ENCODE measurements at regions not wholly inside any gene's neighbourhood (a gene's known extent, or its start where the extent isn't known, plus 50 kb on each side); places are given as distances from the start of the nearest gene placed in this dataset.

DNA sequence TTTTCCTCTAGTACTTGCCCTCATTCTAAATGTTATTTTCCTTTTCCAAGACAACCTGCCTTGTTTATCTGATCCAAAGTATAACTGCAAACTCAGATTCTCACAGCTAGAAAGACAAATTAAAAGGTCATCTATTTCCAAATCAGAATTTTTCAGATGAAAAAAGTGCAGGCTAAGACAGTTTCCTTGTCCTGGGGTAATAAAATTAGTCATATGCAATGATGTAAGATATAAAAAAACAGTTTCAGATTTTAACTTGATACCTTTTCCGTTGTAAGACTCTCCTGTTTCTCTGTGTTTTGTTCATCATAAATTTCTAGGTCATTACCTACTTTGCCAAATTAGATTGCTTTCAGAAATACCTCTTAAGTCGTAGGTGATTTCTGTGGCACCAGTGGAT lies 238.4 kb upstream of the PEX5L start:
- ChIA-PET CTCF (interaction anchor here (1.4 kb wide), 1 partner anchor 8 kb away, joined by 4 read pairs; no protein-coding TSS in a partner anchor), POLR2A (no interaction called here), RAD21 (ENCODE audit: unreplicated experiment) (interaction anchor here (1.0 kb wide), 1 partner anchor 393 kb away, joined by 3 read pairs; no protein-coding TSS in a partner anchor), SMC1A (ENCODE audit: uncharacterized antibody, unreplicated experiment) (interaction anchor here (0.8 to 2.7 kb wide), 2 partner anchors 10 to 33 kb away, joined by 3 to 17 read pairs; no protein-coding TSS in a partner anchor)
- intact Hi-C loops (cut with micrococcal nuclease; ENCODE audit: unreplicated experiment): no loop called here
- Histone ChIP-seq H3K4me2 (ENCODE audit: control insufficient read depth, insufficient read depth) (no peak overlapping the region), H3K4me3 (no peak overlapping the region), H4K20me1 (ENCODE audit: control insufficient read depth, insufficient read depth) (no peaks in the 10 kb centered on the region), H3K9ac (ENCODE audit: control insufficient read depth, insufficient read depth, low read length) (no peak overlapping the region), H3K27ac (ENCODE audit: control insufficient read depth, insufficient read depth) (no peak overlapping the region), H3K79me2 (ENCODE audit: control insufficient read depth, insufficient read depth, low read length) (no peaks in the 10 kb centered on the region), H3K9me3 (replicated peaks; ENCODE audit: control insufficient read depth, insufficient read depth, low read length) (no peaks in the 10 kb centered on the region), H3K36me3 (ENCODE audit: control insufficient read depth in 2 of 2, insufficient read depth in 2 of 2, low read length in 1 of 2) (no peaks in the 10 kb centered on the region), H3K4me1 (ENCODE audit: control insufficient read depth, insufficient read depth, low read length) (peaks cover 17% of the 10 kb centered on the region), H3K27me3 (replicated peaks in 1 of 2; ENCODE audit: control insufficient read depth in 2 of 2, insufficient read depth in 2 of 2, low read length in 1 of 2) (no peaks in the 10 kb centered on the region), H2AFZ (ENCODE audit: control insufficient read depth, low read depth, low read length) (no peak overlapping the region)
- DNase-seq (ENCODE audit: low read depth, low spot score): no peak
- 66% methylated on average over 2 of the region's 2 CpGs for WGBS (ENCODE audit: insufficient coverage, insufficient replicate concordance, low lambda C conversion rate, missing lambda C conversion rate)
- ATAC-seq: no peak
- in situ Hi-C loops (cut with MboI): no loop called here
- no TSS peak for BruUV-seq (replicated peaks)
- FAIRE-seq: no peak
- TF ChIP-seq, protein P1, sequence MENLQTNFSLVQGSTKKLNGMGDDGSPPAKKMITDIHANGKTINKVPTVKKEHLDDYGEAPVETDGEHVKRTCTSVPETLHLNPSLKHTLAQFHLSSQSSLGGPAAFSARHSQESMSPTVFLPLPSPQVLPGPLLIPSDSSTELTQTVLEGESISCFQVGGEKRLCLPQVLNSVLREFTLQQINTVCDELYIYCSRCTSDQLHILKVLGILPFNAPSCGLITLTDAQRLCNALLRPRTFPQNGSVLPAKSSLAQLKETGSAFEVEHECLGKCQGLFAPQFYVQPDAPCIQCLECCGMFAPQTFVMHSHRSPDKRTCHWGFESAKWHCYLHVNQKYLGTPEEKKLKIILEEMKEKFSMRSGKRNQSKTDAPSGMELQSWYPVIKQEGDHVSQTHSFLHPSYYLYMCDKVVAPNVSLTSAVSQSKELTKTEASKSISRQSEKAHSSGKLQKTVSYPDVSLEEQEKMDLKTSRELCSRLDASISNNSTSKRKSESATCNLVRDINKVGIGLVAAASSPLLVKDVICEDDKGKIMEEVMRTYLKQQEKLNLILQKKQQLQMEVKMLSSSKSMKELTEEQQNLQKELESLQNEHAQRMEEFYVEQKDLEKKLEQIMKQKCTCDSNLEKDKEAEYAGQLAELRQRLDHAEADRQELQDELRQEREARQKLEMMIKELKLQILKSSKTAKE (IDR thresholded peaks at IDR 0.05; ENCODE audit: low read depth, poor library complexity, severe bottlenecking): no peak
- TF ChIP-seq, protein P2, sequence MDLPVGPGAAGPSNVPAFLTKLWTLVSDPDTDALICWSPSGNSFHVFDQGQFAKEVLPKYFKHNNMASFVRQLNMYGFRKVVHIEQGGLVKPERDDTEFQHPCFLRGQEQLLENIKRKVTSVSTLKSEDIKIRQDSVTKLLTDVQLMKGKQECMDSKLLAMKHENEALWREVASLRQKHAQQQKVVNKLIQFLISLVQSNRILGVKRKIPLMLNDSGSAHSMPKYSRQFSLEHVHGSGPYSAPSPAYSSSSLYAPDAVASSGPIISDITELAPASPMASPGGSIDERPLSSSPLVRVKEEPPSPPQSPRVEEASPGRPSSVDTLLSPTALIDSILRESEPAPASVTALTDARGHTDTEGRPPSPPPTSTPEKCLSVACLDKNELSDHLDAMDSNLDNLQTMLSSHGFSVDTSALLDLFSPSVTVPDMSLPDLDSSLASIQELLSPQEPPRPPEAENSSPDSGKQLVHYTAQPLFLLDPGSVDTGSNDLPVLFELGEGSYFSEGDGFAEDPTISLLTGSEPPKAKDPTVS (IDR thresholded peaks at IDR 0.05; ENCODE audit: low read depth, low read length): no peak
- TF ChIP-seq NR2C2 (IDR thresholded peaks at IDR 0.05; ENCODE audit: borderline replicate concordance, control insufficient read depth, insufficient read length, low read depth) (no peak), FOXK2 (IDR thresholded peaks at IDR 0.05) (no peak), RELA (IDR thresholded peaks at IDR 0.05; ENCODE audit: borderline replicate concordance, partially characterized antibody) (no peak), NRF1 (conservative IDR thresholded peaks at IDR 0.05; ENCODE audit: low read depth, low read length) (no peak), HDAC6 (IDR thresholded peaks at IDR 0.05; ENCODE audit: unreplicated experiment) (no peak), PAX5 (IDR thresholded peaks at IDR 0.05; ENCODE audit: borderline replicate concordance, low read depth, low read length) (no peak), ETV6 (conservative IDR thresholded peaks at IDR 0.05 in 1 of 2, IDR thresholded peaks at IDR 0.05 in 1 of 2; ENCODE audit: borderline replicate concordance in 1 of 2, low read depth in 1 of 2) (no peak), BCL11A (IDR thresholded peaks at IDR 0.05; ENCODE audit: low read depth, low read length) (no peak), RB1 (IDR thresholded peaks at IDR 0.05; ENCODE audit: borderline replicate concordance) (no peak), SUPT20H (IDR thresholded peaks at IDR 0.05; ENCODE audit: borderline replicate concordance, control insufficient read depth, low read depth, low read length) (no peak), TCF3 (IDR thresholded peaks at IDR 0.05; ENCODE audit: borderline replicate concordance, insufficient read depth, low read depth, low read length) (no peak), ZNF24 (IDR thresholded peaks at IDR 0.05) (no peak), RUNX3 (IDR thresholded peaks at IDR 0.05; ENCODE audit: low read length) (no peak), FOS (IDR thresholded peaks at IDR 0.05; ENCODE audit: borderline replicate concordance, extremely low read depth, insufficient read length) (no peak), NFYB (IDR thresholded peaks at IDR 0.05; ENCODE audit: insufficient read depth, low read depth, low read length) (no peak), HDAC2 (IDR thresholded peaks at IDR 0.05) (no peak), EGR1 (IDR thresholded peaks at IDR 0.05; ENCODE audit: borderline replicate concordance in 1 of 2, low read depth in 2 of 2, low read length in 2 of 2) (no peak)
- TF ChIP-seq, protein P3, sequence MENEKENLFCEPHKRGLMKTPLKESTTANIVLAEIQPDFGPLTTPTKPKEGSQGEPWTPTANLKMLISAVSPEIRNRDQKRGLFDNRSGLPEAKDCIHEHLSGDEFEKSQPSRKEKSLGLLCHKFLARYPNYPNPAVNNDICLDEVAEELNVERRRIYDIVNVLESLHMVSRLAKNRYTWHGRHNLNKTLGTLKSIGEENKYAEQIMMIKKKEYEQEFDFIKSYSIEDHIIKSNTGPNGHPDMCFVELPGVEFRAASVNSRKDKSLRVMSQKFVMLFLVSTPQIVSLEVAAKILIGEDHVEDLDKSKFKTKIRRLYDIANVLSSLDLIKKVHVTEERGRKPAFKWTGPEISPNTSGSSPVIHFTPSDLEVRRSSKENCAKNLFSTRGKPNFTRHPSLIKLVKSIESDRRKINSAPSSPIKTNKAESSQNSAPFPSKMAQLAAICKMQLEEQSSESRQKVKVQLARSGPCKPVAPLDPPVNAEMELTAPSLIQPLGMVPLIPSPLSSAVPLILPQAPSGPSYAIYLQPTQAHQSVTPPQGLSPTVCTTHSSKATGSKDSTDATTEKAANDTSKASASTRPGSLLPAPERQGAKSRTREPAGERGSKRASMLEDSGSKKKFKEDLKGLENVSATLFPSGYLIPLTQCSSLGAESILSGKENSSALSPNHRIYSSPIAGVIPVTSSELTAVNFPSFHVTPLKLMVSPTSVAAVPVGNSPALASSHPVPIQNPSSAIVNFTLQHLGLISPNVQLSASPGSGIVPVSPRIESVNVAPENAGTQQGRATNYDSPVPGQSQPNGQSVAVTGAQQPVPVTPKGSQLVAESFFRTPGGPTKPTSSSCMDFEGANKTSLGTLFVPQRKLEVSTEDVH (IDR thresholded peaks at IDR 0.05; ENCODE audit: low read depth, partially characterized antibody): no peak

Measured in GM12878 (cell line).